DND-41 (cell line): ENCODE measurements at regions not wholly inside any gene's neighbourhood (a gene's known extent, or its start where the extent isn't known, plus 50 kb on each side); places are given as distances from the start of the nearest gene placed in this dataset.
"Not testable (repeated sequence)": the region's sequence is repeated elsewhere in the genome, so short reads cannot be mapped to it uniquely, and the experiment has no call there.

ENCODE experiments used
- EZH2 ChIP-seq: IDR thresholded peaks from 3 replicates; pipeline ENCODE4 v1.6.1; 2012; ENCODE audit warnings: borderline replicate concordance, low read depth, mild to moderate bottlenecking, moderate library complexity, low read length, inconsistent platforms; ENCODE audit not compliant: severe bottlenecking
- TF ChIP-seq, protein P1 (sequence below): IDR thresholded peaks from 2 replicates; pipeline ENCODE4 v1.5.1; 2012; ENCODE audit warnings: borderline replicate concordance, low read length, moderate library complexity, mild to moderate bottlenecking; ENCODE audit not compliant: poor library complexity, severe bottlenecking; ENCODE audit errors: extremely low read depth

DNA sequence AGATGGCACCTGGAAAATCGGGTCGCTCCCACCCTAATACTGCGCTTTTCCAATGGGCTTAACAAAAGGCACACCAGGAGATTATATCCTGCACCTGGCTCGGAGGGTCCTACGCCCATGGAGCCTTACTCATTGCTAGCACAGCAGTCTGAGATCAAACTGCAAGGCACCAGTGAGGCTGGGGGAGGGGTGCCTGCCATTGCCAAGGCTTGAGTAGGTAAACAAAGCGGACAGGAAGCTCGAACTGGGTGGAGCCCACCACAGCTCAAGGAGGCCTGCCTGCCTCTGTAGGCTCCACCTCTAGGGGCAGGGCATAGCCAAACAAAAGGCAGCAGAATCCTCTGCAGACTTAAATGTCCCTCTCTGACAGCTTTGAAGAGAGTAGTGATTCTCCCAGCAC, 814.8 kb downstream of the SEMA5A start:
- TF ChIP-seq, protein P1, sequence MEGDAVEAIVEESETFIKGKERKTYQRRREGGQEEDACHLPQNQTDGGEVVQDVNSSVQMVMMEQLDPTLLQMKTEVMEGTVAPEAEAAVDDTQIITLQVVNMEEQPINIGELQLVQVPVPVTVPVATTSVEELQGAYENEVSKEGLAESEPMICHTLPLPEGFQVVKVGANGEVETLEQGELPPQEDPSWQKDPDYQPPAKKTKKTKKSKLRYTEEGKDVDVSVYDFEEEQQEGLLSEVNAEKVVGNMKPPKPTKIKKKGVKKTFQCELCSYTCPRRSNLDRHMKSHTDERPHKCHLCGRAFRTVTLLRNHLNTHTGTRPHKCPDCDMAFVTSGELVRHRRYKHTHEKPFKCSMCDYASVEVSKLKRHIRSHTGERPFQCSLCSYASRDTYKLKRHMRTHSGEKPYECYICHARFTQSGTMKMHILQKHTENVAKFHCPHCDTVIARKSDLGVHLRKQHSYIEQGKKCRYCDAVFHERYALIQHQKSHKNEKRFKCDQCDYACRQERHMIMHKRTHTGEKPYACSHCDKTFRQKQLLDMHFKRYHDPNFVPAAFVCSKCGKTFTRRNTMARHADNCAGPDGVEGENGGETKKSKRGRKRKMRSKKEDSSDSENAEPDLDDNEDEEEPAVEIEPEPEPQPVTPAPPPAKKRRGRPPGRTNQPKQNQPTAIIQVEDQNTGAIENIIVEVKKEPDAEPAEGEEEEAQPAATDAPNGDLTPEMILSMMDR = not testable (repeated sequence)
- not testable (repeated sequence) for TF ChIP-seq EZH2
